HepG2 (cell line): ENCODE measurements at regions not wholly inside any gene's neighbourhood (a gene's known extent, or its start where the extent isn't known, plus 50 kb on each side); places are given as distances from the start of the nearest gene placed in this dataset.
A peak's percentile ranks its signal among the peaks of the same experiment; 100 is the strongest.

Experiments used
- BCL6 ChIP-seq: IDR thresholded peaks from 2 replicates; pipeline ENCODE4 v1.6.1; 2016; ENCODE audit warnings: missing genetic modification reagents, missing compliant biosample characterization
- DBP ChIP-seq: sonication (generic); formaldehyde crosslinking; IDR thresholded peaks from 2 replicates; pipeline ENCODE4 v1.4.0; 2020; ENCODE audit warnings: missing genetic modification reagents; ENCODE audit errors: not compliant biosample characterization
- DR1 ChIP-seq: sonication (generic); formaldehyde crosslinking; IDR thresholded peaks from 2 replicates; pipeline ENCODE4 v1.8.0; 2021; ENCODE audit warnings: mild to moderate bottlenecking, missing genetic modification reagents, inconsistent platforms
- FOXJ3 ChIP-seq: sonication (generic); formaldehyde crosslinking; IDR thresholded peaks from 2 replicates; pipeline ENCODE4 v1.4.0; 2020; ENCODE audit warnings: missing genetic modification reagents, mild to moderate bottlenecking, borderline replicate concordance
- GABPA ChIP-seq, 2 experiments: IDR thresholded peaks; 2 replicates each; pipeline ENCODE4 v1.6.1; 2011 to 2016; ENCODE audit warnings: low read depth in 2 of 2, low read length in 1 of 2, missing biosample characterization in 1 of 2, missing genetic modification characterization in 1 of 2
- IRF9 ChIP-seq: sonication (generic); formaldehyde crosslinking; IDR thresholded peaks from 2 replicates; pipeline ENCODE4 v1.8.0; 2022; ENCODE audit warnings: missing genetic modification reagents, mild to moderate bottlenecking, borderline replicate concordance
- MAFK ChIP-seq, 2 experiments: IDR thresholded peaks in 1 of 2; conservative IDR thresholded peaks in 1 of 2; 2 replicates each; pipeline ENCODE4 v1.6.1; 2011; ENCODE audit warnings: improper control_type of control experiment in 2 of 2, low read length in 2 of 2
- MED13 ChIP-seq: sonication (generic); formaldehyde crosslinking; IDR thresholded peaks from 2 replicates; pipeline ENCODE4 v1.5.0; 2020; ENCODE audit warnings: missing genetic modification reagents
- NCOR1 ChIP-seq: fragments of 200-600 bp; sonication (generic); IDR thresholded peaks from 2 replicates; pipeline ENCODE4 v1.7.0; 2017; ENCODE audit warnings: antibody characterized with exemption, low read length, borderline replicate concordance
- PCBP2 ChIP-seq: fragments of 200-400 bp; formaldehyde crosslinking; optimal IDR thresholded peaks from 2 replicates; pipeline ENCODE3; 2018; ENCODE audit warnings: low read length, low read depth; ENCODE audit not compliant: poor library complexity, severe bottlenecking
- SMAD3 ChIP-seq: sonication (generic); formaldehyde crosslinking; IDR thresholded peaks from 2 replicates; pipeline ENCODE4 v1.4.0; 2020; ENCODE audit warnings: missing genetic modification reagents
- SNAPC2 ChIP-seq: sonication (generic); formaldehyde crosslinking; IDR thresholded peaks from 2 replicates; pipeline ENCODE4 v1.8.1; 2022; ENCODE audit warnings: mild to moderate bottlenecking, missing genetic modification reagents
- SRF ChIP-seq: IDR thresholded peaks from 2 replicates; pipeline ENCODE4 v1.6.1; 2011; ENCODE audit warnings: mild to moderate bottlenecking, low read depth, low read length, moderate library complexity
- SSRP1 ChIP-seq: IDR thresholded peaks from 2 replicates; pipeline ENCODE4 v1.6.1; 2016; ENCODE audit warnings: control low read depth
- ZBTB39 ChIP-seq: sonication (generic); formaldehyde crosslinking; IDR thresholded peaks from 2 replicates; pipeline ENCODE4 v1.5.0; 2020; ENCODE audit warnings: missing genetic modification reagents
- ZBTB44 ChIP-seq: sonication (generic); formaldehyde crosslinking; IDR thresholded peaks from 2 replicates; pipeline ENCODE4 v1.4.0; 2020; ENCODE audit warnings: missing genetic modification reagents
- ZKSCAN5 ChIP-seq: sonication (generic); formaldehyde crosslinking; IDR thresholded peaks from 2 replicates; pipeline ENCODE4 v1.5.1; 2020; ENCODE audit warnings: mild to moderate bottlenecking, missing genetic modification reagents
- ZKSCAN8 ChIP-seq: IDR thresholded peaks from 2 replicates; pipeline ENCODE4 v1.6.1; 2016; ENCODE audit warnings: borderline replicate concordance, missing genetic modification reagents, missing compliant biosample characterization
- ZNF558 ChIP-seq: sonication (generic); formaldehyde crosslinking; IDR thresholded peaks from 2 replicates; pipeline ENCODE4 v1.9.0; 2022; ENCODE audit warnings: mild to moderate bottlenecking, missing genetic modification reagents, borderline replicate concordance
- ZNF704 ChIP-seq: sonication (generic); formaldehyde crosslinking; IDR thresholded peaks from 2 replicates; pipeline ENCODE4 v1.8.1; 2023; ENCODE audit warnings: mild to moderate bottlenecking, inconsistent platforms, moderate library complexity, missing genetic modification reagents, borderline replicate concordance
- ZNF761 ChIP-seq: sonication (generic); formaldehyde crosslinking; conservative IDR thresholded peaks from 2 replicates; pipeline ENCODE4 v1.4.0; 2020; ENCODE audit warnings: mild to moderate bottlenecking, missing genetic modification reagents
- ZNF775 ChIP-seq: sonication (generic); formaldehyde crosslinking; IDR thresholded peaks from 2 replicates; pipeline ENCODE4 v1.4.0; 2020; ENCODE audit warnings: missing genetic modification reagents, mild to moderate bottlenecking, moderate library complexity, borderline replicate concordance

- no peak for TF ChIP-seq SSRP1 (CRISPR knock-in tag)
- no peak for TF ChIP-seq SMAD3 (CRISPR knock-in tag)
- 0 out of 2 replicates have a peak, but pooled peaks have one; percentile 49 for TF ChIP-seq MED13 (CRISPR knock-in tag)
- no peak for TF ChIP-seq ZNF775 (CRISPR knock-in tag)
- TF ChIP-seq ZKSCAN5 (CRISPR knock-in tag), result no peak
- TF ChIP-seq ZNF704, result no peak
- TF ChIP-seq BCL6 (CRISPR knock-in tag), result 0 out of 2 replicates have a peak, but pooled peaks have one; percentile 7
- TF ChIP-seq ZBTB44 (CRISPR knock-in tag), result no peak
- TF ChIP-seq NCOR1, result peak; percentile 53; the same call in 1 of the 2 replicates
- no peak for TF ChIP-seq ZNF558 (CRISPR knock-in tag)
- no peak for TF ChIP-seq ZKSCAN8 (CRISPR knock-in tag)
- no peak for TF ChIP-seq SRF
- TF ChIP-seq DR1 (CRISPR knock-in tag), result no peak
- TF ChIP-seq IRF9 (CRISPR knock-in tag), result no peak
- TF ChIP-seq SNAPC2 (CRISPR knock-in tag), result no peak
- TF ChIP-seq ZBTB39 (CRISPR knock-in tag), result no peak
- TF ChIP-seq DBP (CRISPR knock-in tag), result peak; percentile 35
- no peak for TF ChIP-seq FOXJ3
- no peak for TF ChIP-seq MAFK (conservative IDR thresholded peaks at IDR 0.05 in 1 of 2, IDR thresholded peaks at IDR 0.05 in 1 of 2; ENCODE audit: low read length in 2 of 2)
- TF ChIP-seq ZNF761, result no peak
- no peak for TF ChIP-seq PCBP2
- no peak for TF ChIP-seq GABPA (IDR thresholded peaks at IDR 0.05; ENCODE audit: low read depth, low read length)
- no peak for TF ChIP-seq GABPA (CRISPR knock-in tag; IDR thresholded peaks at IDR 0.05; ENCODE audit: low read depth)
Observed at GRCh38 chr13:33640832-33641231, 177.1 kb upstream of the RFC3 start (continued).
